Retinal pigment epithelial cell (primary cell): ENCODE measurements at regions not wholly inside any gene's neighbourhood (a gene's known extent, or its start where the extent isn't known, plus 50 kb on each side); places are given as distances from the start of the nearest gene placed in this dataset.

ENCODE experiments used
- DNase-seq: peaks from one replicate; pipeline ENCODE4 v3.0.0-alpha.2; 2010; ENCODE audit warnings: low read depth
- H3K4me3 ChIP-seq: 2 replicates; pipeline ENCODE4 v1.5.1; 2011; ENCODE audit warnings: mild to moderate bottlenecking, low read length, control low read depth, moderate library complexity
- CTCF ChIP-seq: conservative IDR thresholded peaks from 2 replicates; pipeline ENCODE4 v1.5.1; 2011; ENCODE audit warnings: low read depth, low read length, control low read depth, inconsistent platforms

DNA sequence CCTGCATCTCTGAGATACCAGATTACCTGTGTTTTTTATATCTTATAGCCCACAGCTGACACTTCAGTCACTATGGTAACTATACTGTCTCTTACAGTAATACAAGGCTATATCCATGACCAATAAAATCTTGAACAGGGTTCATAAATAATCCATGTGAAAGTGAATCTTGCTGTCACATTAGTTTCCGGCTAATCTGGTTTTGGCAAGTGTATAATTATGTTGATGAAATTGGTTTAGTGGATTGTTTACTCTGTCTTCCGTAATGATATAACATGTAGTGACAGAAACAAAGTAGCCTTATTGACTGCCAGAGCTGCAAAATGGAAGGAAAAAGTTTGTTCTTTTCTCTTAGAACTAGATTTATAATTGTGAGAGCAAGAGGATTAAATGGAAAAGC lies 686.6 kb upstream of the PABPC4L start:
- TF ChIP-seq CTCF = no peak
- no peak for DNase-seq
- no peak overlapping the region for H3K4me3 ChIP-seq

- no peak for TF ChIP-seq CTCF
- H3K4me3 ChIP-seq = no peak overlapping the region
- no peak for DNase-seq
Observed at GRCh38 chr4:134885436-134885835, 683.8 kb upstream of the PABPC4L start.

DNA sequence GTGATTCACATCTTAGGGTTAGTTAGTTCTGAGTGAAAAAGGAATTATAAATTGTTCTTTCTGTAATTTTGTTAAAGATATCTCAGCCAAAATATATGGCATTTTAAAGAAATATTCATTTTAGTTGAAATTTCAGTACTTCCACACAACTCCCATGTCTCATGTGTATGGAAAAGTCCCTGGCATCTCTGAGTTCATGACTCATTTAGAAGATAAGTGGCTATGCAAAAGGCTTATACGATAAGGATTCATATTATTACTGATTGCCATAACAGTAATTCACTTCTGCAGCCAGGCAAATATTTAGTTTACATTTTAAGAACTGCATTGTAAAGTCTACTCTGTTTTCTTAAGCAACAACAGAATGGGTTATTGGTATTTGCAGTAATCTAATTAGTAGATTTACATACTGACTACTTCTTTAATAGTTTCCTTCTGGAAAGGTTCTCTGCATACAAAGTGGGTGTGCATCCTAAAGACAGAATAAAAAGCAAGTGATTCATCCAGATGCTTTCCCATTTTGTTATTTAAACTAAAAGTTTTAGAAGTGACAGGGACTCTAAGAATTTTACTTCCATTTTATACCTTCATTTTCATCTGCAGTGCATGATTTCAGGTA lies 682.4 kb upstream of the PABPC4L start:
- no peak overlapping the region for H3K4me3 ChIP-seq
- no peak for DNase-seq
- TF ChIP-seq CTCF = no peak

- DNase-seq = no peak
- no peak for TF ChIP-seq CTCF
- no peak overlapping the region for H3K4me3 ChIP-seq
Observed at GRCh38 chr4:134879019-134879418, 677.4 kb upstream of the PABPC4L start.

DNA sequence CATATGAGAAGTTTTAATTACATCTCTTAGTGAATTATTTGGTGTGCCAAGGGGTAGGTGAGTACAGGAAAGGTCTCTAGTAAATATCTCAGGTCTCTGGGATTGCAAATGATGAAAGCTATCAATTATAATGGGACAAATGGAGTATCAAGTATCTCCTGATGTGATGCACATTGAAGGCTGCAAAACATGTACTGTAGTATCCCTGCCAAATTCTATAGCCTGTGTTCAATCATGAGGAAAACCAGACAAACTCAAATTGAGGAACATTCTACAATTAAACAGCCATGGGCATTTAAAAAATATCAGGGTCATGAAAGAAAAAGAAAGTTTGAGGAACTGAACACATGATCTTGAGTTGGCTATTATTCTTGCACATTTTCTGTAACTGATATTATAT lies 665.4 kb upstream of the PABPC4L start:
- DNase-seq = no peak
- H3K4me3 ChIP-seq = no peak overlapping the region
- TF ChIP-seq CTCF = no peak

- DNase-seq = no peak
- no peak overlapping the region for H3K4me3 ChIP-seq
- peak; percentile 25 for TF ChIP-seq CTCF
Observed at GRCh38 chr4:134865675-134866074, 664.1 kb upstream of the PABPC4L start.

GRCh38 chr4:134862116-134862515 lies 660.5 kb upstream of the PABPC4L start:
- TF ChIP-seq CTCF = no peak
- H3K4me3 ChIP-seq = no peak overlapping the region
- DNase-seq = peak; percentile 26
